NCI-H2081 (cell line): ENCODE measurements at regions not wholly inside any gene's neighbourhood (a gene's known extent, or its start where the extent isn't known, plus 50 kb on each side); places are given as distances from the start of the nearest gene placed in this dataset.
A peak's percentile ranks its signal among the peaks of the same experiment; 100 is the strongest.

Experiments used
- DNase-seq, 2 experiments: peaks; one replicate each; lab custom pipeline; 2025; lab: John Stamatoyannopoulos, UW

DNA sequence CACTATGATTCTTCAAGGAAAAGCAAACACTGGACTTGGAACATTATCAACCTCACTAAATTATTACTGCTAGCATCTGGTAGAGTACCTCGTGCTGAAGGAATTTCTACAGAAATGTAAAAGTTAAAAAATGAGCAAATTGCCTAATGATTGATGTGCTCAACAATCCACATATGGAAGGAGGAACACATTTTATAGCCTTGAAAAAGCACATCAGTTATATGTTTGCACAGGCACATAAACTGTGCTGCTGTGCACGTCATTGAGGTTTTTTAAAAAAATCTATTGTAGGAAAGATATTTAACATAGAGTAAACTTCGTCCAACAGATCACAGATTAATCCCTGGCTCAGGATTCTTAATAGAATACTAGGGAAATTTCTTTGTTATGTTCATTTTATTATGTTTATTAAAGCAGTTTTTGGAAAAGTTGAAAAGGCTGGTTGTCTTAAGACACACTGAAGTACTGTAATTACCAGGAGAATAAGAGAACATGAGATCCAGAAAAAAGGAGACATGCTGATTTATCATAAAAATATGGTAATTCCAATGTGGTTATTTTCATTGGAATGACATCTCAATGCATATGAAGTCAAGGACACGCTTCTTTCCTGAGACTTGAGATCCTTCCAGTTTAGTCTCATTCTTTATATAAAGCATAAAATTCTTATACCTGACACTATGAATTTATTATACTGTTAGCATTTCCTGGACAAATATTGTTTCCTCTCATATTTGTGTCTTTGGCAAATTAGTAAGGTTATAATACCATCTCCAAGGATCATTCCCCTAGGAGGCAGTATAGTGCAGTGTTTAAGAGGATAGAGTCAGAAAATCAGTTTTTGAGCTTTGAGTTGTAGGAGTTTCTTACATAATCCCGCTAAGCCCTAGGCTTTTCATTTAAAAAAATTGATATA is 511.1 kb downstream of the TENT5A start:
- no peak for DNase-seq

GRCh38 chr6:81238390-81238789 is 514.1 kb downstream of the TENT5A start:
- no peak for DNase-seq

- DNase-seq: no peak
These were observed 515.3 kb downstream of the TENT5A start for GRCh38 chr6:81237226-81237625.

- no peak for DNase-seq
These were observed 517.0 kb downstream of the TENT5A start for GRCh38 chr6:81235512-81235911.

DNA sequence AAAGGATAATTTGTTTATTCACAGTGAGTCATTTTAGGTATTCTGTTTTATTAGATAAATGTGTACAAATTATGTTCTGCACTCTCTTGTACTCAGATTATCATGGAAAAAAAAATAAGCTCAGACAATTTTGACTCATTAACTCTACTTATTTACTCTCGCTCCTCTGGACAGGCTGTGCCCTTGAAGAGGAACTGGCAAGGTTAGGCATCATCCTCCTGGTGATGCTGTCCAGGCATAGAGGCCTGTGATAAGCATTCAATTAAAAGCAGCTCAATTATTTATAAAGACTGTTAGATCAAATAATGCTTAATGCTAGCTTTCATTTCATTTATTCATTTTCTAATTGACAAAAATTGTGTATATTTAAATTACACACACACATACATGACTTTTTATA is 518.5 kb downstream of the TENT5A start:
- DNase-seq: no peak

DNA sequence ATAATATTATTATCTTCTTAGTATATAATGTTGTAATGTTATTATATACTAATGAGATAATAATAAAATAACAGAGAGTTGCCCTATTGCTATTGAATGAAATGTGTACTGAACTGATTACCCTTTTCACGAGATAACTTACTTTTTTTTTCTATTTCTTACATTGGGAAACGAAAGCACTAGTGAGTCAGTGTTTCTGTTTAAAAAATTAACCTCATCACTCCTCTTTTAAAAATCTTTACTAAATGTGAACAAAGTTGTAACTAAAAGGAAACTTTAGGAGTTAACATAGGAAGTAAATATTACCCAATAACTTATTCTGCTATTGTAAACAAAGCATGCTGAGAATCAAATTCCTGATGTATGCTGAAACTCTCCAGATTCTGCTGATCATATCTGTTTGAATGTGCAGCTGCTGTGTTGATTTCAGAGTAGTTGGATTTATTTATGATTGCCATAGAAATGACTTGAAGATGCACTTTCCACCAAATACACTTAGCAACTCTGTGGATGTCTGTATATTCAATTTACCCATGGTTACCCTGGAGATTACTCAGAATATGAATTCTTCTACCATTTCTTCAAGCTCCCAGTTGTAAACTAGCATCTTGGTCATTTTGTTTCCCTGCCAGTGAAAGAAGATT is 523.4 kb downstream of the TENT5A start:
- DNase-seq: no peak

DNA sequence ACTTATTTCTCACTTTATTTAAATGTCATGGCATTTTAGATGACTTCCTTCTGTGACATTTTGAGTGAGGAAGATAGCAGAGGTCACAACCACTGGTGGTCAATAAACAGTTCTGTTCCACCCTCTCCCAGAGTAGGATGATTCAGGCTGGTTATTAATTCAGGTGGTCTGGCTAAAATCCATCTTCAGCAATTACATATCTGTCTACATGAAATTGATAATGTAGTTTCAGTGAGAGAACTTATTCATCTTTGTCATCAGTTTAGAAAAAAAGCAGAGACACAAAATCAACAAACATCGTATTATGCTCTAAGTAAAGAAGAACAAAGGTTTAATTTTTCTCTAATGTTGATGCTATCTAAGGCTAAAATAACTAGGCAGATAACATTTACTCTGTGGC is 525.5 kb downstream of the TENT5A start:
- no peak for DNase-seq

GRCh38 chr6:81216668-81217067 is 535.8 kb downstream of the TENT5A start:
- no peak for DNase-seq

DNA sequence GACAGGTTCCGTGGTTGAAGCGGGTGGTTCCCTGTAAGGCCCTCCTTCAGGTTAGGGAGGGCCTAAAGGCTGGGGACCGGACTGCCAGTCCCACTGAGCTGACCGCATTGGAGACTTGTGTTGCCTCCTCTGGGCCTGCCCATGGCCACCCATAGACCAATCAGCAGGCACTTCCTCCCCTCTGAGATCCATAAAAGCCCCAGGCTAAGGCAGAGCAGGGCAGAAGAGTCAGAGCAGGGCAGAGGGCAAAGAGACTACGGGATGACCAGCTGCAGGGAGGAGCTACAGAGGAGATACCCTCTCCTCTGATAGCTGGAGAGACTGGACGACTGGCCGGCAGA is 537.4 kb downstream of the TENT5A start:
- DNase-seq: no peak

DNA sequence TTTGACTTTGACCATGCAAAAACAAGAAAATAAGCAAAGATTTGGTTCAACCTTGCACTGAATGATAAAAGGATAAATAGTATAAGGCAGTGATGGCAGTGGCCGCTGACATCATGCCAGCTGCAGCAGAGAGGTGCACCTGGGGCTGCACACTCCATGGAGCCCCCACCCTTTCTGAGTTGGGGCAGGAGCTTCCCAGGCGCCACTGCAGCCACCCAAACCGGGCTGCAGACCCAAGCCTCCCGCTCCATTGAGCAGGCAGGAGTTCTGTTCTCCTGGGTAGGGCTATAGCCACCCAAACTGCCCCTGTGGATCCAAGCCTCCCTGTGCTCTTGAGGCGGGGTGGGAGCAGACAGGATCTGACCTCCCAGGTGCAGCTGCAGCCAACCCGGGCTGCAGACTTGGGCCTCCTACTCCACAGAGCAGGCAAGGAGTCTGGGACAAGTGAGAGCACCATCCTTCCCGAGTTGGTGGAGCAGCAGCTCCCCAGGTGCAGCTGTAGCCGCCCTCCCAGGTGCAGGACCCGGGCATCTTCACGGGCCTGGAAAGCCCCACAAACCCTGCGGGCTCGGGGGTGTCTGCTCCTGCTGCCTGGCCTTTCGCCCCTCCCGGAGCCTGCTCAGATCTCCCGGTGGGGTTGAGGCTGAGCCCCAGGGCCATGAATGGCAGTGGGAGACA is 537.9 kb downstream of the TENT5A start:
- no peak for DNase-seq

DNA sequence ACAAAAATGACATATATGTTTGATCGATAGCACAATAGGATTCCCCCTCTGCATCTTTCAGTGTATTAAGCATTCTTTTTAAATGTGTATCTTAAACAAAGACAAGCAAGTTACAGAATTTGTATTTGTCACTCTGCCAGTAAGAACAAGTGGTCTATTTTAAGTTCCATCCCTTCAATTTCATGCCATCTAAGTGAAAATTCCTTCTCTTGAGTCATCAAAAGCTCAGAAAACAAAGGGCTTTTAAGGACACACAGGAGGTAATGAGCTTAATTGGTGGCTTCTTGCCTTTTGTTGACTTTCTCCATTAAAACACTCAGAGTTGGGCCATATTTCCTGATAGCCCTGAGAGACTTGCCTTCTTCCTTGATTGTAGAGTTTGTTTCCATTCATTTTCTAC is 547.8 kb downstream of the TENT5A start:
- peak in 1 of 2 experiments; percentile 22 for DNase-seq

- no peak for DNase-seq
These were observed 558.1 kb downstream of the TENT5A start for GRCh38 chr6:81194374-81194773.

- no peak for DNase-seq
These were observed 580.3 kb downstream of the TENT5A start for GRCh38 chr6:81172056-81172740.

- no peak for DNase-seq
These were observed 583.3 kb downstream of the TENT5A start for GRCh38 chr6:81169166-81169565.

- DNase-seq: no peak
These were observed 585.7 kb downstream of the TENT5A start for GRCh38 chr6:81166770-81167169.

DNA sequence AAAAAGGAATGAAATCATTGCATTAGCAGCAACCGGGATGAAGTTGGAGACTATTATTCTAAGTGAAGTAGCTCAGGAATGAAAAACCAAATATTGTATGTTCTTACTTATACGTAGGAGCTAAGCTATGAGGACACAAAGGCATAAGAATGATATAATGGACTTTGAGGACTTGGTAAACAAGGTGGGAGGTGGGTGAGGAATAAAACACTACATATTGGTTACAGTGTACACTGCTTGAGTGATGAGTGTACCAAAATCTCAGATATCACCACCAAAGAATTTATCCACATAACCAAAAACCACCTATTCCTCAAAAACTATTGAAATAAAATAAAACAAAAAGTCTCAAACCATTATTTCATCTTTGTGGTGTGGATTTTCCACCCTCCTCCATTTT is 593.5 kb downstream of the TENT5A start:
- DNase-seq: no peak

DNA sequence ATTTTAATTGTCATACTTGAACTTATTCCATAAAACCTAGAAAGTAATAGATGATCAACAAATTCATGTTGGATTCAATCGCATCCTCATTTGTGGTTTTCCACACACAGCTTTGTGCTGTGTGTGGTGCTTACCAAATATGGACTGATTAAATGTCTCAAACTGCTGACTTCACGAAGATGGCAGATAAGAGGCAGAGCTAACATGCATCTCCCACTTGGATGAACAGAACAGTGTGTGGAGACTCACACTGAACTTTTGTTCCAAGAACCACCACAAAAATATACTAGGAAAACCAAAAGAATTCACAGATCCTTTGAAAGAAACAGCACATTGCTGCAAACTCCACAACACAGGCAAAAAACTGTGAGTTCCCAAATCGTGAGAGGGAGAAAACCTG is 603.7 kb downstream of the TENT5A start:
- no peak for DNase-seq

- no peak for DNase-seq
These were observed 607.0 kb downstream of the TENT5A start for GRCh38 chr6:81145506-81145905.

DNA sequence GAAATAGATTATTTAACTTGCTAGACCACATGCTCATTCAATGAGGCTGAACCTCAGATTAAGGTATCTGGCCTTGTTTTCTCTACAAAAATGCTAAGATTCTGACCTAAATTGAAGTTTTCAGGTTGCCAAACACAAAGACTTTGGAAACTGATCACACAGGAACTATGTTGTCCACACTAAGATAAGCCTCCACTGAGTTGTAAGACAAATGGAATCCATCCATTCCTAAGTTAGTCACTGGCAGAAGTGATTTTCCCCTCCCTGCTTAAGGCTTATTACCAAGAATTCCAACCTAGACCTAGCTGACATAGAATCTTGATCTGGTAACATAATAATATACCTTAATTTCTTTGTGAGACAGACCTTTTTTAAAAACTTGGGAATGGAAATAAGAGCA is 608.1 kb downstream of the TENT5A start:
- no peak for DNase-seq

- peak; percentile 1 to 9 for DNase-seq
These were observed 614.2 kb downstream of the TENT5A start for GRCh38 chr6:81138236-81138635.

- DNase-seq: no peak
These were observed 621.5 kb downstream of the TENT5A start for GRCh38 chr6:81130969-81131368.

DNA sequence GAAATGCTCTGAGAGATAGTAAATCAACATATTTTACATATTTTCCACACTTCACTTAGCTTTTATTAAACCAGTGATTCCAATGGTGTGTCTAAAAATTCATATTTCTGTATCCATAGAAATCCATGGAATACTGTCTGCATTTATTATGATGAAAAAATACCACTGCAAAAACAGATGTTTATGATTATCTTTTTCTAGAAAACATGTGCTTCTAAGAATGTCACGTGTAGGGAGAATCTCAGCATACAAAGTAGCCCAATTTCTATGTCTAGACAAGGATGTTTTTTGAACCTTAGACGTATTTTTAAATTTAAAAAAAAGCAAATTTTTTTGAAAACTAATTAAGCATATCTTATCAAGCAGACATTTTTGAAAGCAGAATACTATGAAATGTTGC is 622.4 kb downstream of the TENT5A start:
- no peak for DNase-seq
